Cardiac fibroblast (primary cell): ENCODE measurements at regions not wholly inside any gene's neighbourhood (a gene's known extent, or its start where the extent isn't known, plus 50 kb on each side); places are given as distances from the start of the nearest gene placed in this dataset.
A peak's percentile ranks its signal among the peaks of the same experiment; 100 is the strongest.
"Not testable (repeated sequence)": the region's sequence is repeated elsewhere in the genome, so short reads cannot be mapped to it uniquely, and the experiment has no call there.

Experiments
- DNase-seq, 2 donors: peaks; one replicate each; pipeline versions ENCODE4 v3.0.0 to v3.0.0-alpha.2; 2010; ENCODE audit warnings: low read depth in 2 of 2
- H3K4me3 ChIP-seq, 2 donors: replicated peaks in 1 of 2; 1 replicate in 1 of 2; 2 replicates in 1 of 2; pipeline ENCODE4 v1.5.1; 2011; ENCODE audit warnings: low read depth in 2 of 2, low read length in 2 of 2, mild to moderate bottlenecking in 2 of 2, moderate library complexity in 1 of 2
- TF ChIP-seq, protein P1 (sequence below): IDR thresholded peaks from one replicate; pipeline ENCODE4 v1.5.1; 2011; ENCODE audit warnings: low read depth, mild to moderate bottlenecking, low read length, inconsistent platforms

DNA sequence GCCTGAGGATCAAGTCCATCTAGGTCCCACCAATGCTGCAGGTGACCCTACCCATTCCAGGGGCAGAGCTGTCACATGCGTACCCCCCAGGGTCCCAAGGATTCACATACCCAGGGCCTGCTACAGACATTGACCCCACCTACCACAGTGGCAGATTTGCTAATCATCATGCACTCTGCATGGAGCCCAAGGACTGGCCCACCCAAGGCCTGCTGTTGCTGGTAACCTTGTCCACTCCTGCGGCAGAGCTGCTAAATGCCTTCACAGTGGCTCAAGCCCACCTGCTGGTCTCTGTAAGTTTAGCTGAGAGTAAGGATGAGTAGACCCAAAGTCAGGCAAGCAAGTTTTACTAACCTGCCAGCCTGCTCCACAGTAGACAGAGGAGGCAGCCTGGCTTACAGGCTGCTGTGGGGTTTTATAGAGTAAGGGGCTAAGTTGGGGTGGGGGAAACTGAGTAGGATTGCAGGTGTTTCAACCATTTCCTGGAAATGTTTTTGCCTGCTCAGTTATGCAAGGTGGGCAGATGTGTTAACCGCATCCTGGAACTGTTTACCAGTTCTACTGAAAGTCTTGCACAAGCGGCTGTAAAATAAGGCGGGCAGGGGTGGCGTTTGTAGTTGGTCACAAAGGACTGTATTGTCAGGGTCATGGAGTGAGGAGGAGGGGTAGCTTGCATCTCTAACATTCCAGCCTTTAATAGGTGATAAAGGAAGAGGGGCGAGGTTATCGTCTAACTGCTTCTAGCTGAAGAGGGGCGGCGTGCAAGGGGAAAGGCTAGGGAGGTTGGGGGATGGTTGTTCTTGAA lies 2163.5 kb upstream of the WWC1 start:
- TF ChIP-seq, protein P1, sequence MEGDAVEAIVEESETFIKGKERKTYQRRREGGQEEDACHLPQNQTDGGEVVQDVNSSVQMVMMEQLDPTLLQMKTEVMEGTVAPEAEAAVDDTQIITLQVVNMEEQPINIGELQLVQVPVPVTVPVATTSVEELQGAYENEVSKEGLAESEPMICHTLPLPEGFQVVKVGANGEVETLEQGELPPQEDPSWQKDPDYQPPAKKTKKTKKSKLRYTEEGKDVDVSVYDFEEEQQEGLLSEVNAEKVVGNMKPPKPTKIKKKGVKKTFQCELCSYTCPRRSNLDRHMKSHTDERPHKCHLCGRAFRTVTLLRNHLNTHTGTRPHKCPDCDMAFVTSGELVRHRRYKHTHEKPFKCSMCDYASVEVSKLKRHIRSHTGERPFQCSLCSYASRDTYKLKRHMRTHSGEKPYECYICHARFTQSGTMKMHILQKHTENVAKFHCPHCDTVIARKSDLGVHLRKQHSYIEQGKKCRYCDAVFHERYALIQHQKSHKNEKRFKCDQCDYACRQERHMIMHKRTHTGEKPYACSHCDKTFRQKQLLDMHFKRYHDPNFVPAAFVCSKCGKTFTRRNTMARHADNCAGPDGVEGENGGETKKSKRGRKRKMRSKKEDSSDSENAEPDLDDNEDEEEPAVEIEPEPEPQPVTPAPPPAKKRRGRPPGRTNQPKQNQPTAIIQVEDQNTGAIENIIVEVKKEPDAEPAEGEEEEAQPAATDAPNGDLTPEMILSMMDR = no peak
- H3K4me3 ChIP-seq = no peak overlapping the region
- no peak for DNase-seq

DNA sequence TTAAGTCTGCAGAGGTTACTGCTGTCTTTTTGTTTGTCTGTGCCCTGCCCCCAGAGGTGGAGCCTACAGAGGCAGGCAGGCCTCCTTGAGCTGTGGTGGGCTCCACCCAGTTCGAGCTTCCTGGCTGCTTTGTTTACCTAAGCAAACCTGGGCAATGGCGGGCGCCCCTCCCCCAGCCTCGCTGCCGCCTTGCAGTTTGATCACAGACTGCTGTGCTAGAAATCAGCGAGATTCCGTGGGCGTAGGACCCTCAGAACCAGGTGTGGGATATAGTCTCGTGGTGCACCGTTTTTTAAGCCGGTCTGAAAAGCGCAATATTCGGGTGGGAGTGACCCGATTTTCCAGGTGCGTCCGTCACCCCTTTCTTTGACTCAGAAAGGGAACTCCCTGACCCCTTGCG lies 2146.3 kb upstream of the WWC1 start:
- DNase-seq, H3K4me3 ChIP-seq: not testable (repeated sequence)

- TF ChIP-seq, protein P1 = no peak
- H3K4me3 ChIP-seq = no peak overlapping the region
- DNase-seq = no peak
These were observed 2127.3 kb upstream of the WWC1 start for GRCh38 chr5:166163996-166164610.

GRCh38 chr5:166165596-166165995 lies 2125.8 kb upstream of the WWC1 start:
- no peak for DNase-seq
- TF ChIP-seq, protein P1 = no peak
- no peak overlapping the region for H3K4me3 ChIP-seq

GRCh38 chr5:166166071-166166470 lies 2125.4 kb upstream of the WWC1 start:
- TF ChIP-seq, protein P1 = no peak
- no peak overlapping the region for H3K4me3 ChIP-seq
- DNase-seq = no peak

DNA sequence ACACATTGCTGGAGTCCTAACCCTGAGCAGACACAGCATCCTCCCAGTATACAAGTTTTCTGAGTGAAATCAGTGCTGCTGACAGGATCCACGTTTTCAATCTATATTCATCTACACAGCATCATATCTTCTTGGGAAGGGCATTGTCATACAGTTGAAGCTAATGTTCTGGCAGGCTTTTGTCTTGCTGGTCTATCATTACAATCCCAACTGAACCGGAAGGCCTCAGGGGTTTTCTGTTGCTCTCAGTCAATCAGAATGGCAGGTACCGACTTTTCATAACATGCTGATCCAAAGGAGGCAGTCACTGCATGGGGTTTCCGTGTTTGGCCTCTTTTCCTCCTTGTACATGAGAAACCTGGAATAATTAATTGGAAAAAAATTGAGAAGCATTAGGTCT lies 2118.8 kb upstream of the WWC1 start:
- TF ChIP-seq, protein P1 = no peak
- H3K4me3 ChIP-seq = no peak overlapping the region
- DNase-seq = no peak

GRCh38 chr5:166178411-166179080 lies 2112.9 kb upstream of the WWC1 start:
- no peak overlapping the region for H3K4me3 ChIP-seq
- peak in 1 of 2 donors; percentile 1 for DNase-seq
- TF ChIP-seq, protein P1 = no peak
